NT2/D1 (cell line): ENCODE measurements at regions not wholly inside any gene's neighbourhood (a gene's known extent, or its start where the extent isn't known, plus 50 kb on each side); places are given as distances from the start of the nearest gene placed in this dataset.

Experiments
- DNase-seq: peaks from one replicate; pipeline ENCODE4 v3.0.0-alpha.2; 2011; ENCODE audit warnings: low read depth, low spot score
- H3K27me3 ChIP-seq: 2 replicates; pipeline ENCODE4 v1.6.0; 2011; ENCODE audit warnings: mild to moderate bottlenecking; ENCODE audit not compliant: insufficient read length, insufficient read depth
- H3K36me3 ChIP-seq: 2 replicates; pipeline ENCODE4 v1.6.1; 2011; ENCODE audit warnings: mild to moderate bottlenecking, low read length, mixed read lengths; ENCODE audit not compliant: insufficient read depth, insufficient read length
- H3K4me1 ChIP-seq: 2 replicates; pipeline ENCODE4 v1.5.1; 2011; ENCODE audit not compliant: insufficient read depth, insufficient read length
- H3K4me3 ChIP-seq: 2 replicates; pipeline ENCODE4 v1.5.1; 2011; ENCODE audit warnings: low read depth; ENCODE audit not compliant: insufficient read length
- H3K9ac ChIP-seq: 2 replicates; pipeline ENCODE4 v1.6.0; 2011; ENCODE audit warnings: low read depth; ENCODE audit not compliant: insufficient read length
- H3K9me3 ChIP-seq: 2 replicates; pipeline ENCODE4 v1.5.1; 2011; ENCODE audit warnings: mild to moderate bottlenecking, low read length; ENCODE audit not compliant: insufficient read depth
- SUZ12 ChIP-seq: IDR thresholded peaks from 2 replicates; pipeline ENCODE4 v1.6.1; 2011; ENCODE audit not compliant: insufficient read length, insufficient read depth; ENCODE audit errors: extremely low read depth
- YY1 ChIP-seq: IDR thresholded peaks from 2 replicates; pipeline ENCODE4 v1.6.1; 2011; ENCODE audit not compliant: insufficient read length, insufficient read depth
- ZNF274 ChIP-seq: IDR thresholded peaks from 2 replicates; pipeline ENCODE4 v1.6.1; 2011; ENCODE audit warnings: mild to moderate bottlenecking, low read depth, low read length

GRCh38 chr6:14501914-14502313 is 384.3 kb downstream of the CD83 start:
- H3K4me3 ChIP-seq, result no peak overlapping the region
- H3K27me3 ChIP-seq, result no peaks in the 10 kb centered on the region
- H3K9ac ChIP-seq, result no peak overlapping the region
- no peaks in the 10 kb centered on the region for H3K4me1 ChIP-seq
- no peak for DNase-seq
- TF ChIP-seq YY1 (no peak), ZNF274 (no peak), SUZ12 (no peak)
- no peaks in the 10 kb centered on the region for H3K9me3 ChIP-seq
- no peaks in the 10 kb centered on the region for H3K36me3 ChIP-seq

- Histone ChIP-seq H3K36me3 (no peaks in the 10 kb centered on the region), H3K9me3 (no peaks in the 10 kb centered on the region), H3K27me3 (no peaks in the 10 kb centered on the region), H3K9ac (no peak overlapping the region), H3K4me1 (no peaks in the 10 kb centered on the region), H3K4me3 (no peak overlapping the region)
- no peak for TF ChIP-seq SUZ12
- no peak for TF ChIP-seq ZNF274
- no peak for TF ChIP-seq YY1
- no peak for DNase-seq
Measured at GRCh38 chr6:14502551-14502950, 385.0 kb downstream of the CD83 start.

DNA sequence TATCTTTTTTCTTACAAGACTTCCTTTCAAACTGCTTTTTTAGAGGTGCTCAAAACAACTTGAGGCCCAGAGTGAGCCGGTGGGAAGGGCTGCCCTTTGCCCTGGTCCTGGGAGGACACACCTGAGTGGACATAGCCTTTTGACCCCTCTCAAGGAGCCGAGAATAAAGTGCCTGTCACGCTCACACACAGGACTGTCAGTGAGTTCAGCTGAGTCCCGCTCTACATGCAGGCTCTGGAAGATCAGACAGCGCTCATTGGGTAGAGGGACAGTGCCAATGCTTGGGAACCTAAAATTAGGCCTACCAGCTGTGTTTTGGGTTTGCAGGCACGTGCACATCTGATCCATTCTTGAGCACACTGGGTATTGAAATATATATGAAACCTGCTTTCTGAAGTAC is 387.8 kb downstream of the CD83 start:
- no peak overlapping the region for H3K9ac ChIP-seq
- H3K9me3 ChIP-seq, result no peaks in the 10 kb centered on the region
- DNase-seq, result no peak
- TF ChIP-seq YY1, result no peak
- TF ChIP-seq ZNF274, result no peak
- TF ChIP-seq SUZ12, result no peak
- H3K36me3 ChIP-seq, result no peaks in the 10 kb centered on the region
- no peaks in the 10 kb centered on the region for H3K27me3 ChIP-seq
- H3K4me1 ChIP-seq, result no peaks in the 10 kb centered on the region
- H3K4me3 ChIP-seq, result no peak overlapping the region

- DNase-seq, result no peak
- Histone ChIP-seq H3K27me3 (no peaks in the 10 kb centered on the region), H3K9me3 (no peaks in the 10 kb centered on the region), H3K4me1 (no peaks in the 10 kb centered on the region), H3K4me3 (no peak overlapping the region), H3K9ac (no peak overlapping the region), H3K36me3 (no peaks in the 10 kb centered on the region)
- no peak for TF ChIP-seq YY1
- TF ChIP-seq ZNF274, result no peak
Measured at GRCh38 chr6:14506656-14507246, 389.2 kb downstream of the CD83 start.

GRCh38 chr6:14509120-14509519 is 391.5 kb downstream of the CD83 start:
- no peaks in the 10 kb centered on the region for H3K4me1 ChIP-seq
- TF ChIP-seq ZNF274, result no peak
- no peak for TF ChIP-seq YY1
- TF ChIP-seq SUZ12, result no peak
- H3K4me3 ChIP-seq, result no peak overlapping the region
- no peaks in the 10 kb centered on the region for H3K27me3 ChIP-seq
- no peaks in the 10 kb centered on the region for H3K36me3 ChIP-seq
- H3K9me3 ChIP-seq, result 0 out of 2 replicates have a peak, but pooled peaks cover 4% of the 10 kb centered on the region
- H3K9ac ChIP-seq, result no peak overlapping the region
- DNase-seq, result no peak

- Histone ChIP-seq H3K4me1 (no peaks in the 10 kb centered on the region), H3K27me3 (no peaks in the 10 kb centered on the region), H3K36me3 (no peaks in the 10 kb centered on the region), H3K9me3 (0 out of 2 replicates have a peak, but pooled peaks cover 4% of the 10 kb centered on the region), H3K9ac (no peak overlapping the region), H3K4me3 (no peak overlapping the region)
- no peak for DNase-seq
- TF ChIP-seq ZNF274 (no peak), SUZ12 (no peak), YY1 (no peak)
Measured at GRCh38 chr6:14510038-14510437, 392.5 kb downstream of the CD83 start.

GRCh38 chr6:14511061-14511586 is 393.6 kb downstream of the CD83 start:
- Histone ChIP-seq H3K4me1 (no peaks in the 10 kb centered on the region), H3K4me3 (no peak overlapping the region), H3K27me3 (no peaks in the 10 kb centered on the region), H3K36me3 (no peaks in the 10 kb centered on the region), H3K9me3 (0 out of 2 replicates have a peak, but pooled peaks cover 4% of the 10 kb centered on the region), H3K9ac (no peak overlapping the region)
- TF ChIP-seq SUZ12 (no peak), YY1 (no peak), ZNF274 (no peak)
- no peak for DNase-seq
